ENCODE measurements at regions not wholly inside any gene's neighbourhood (a gene's known extent, or its start where the extent isn't known, plus 50 kb on each side); places are given as distances from the start of the nearest gene placed in this dataset.
"Not testable (repeated sequence)": the region's sequence is repeated elsewhere in the genome, so short reads cannot be mapped to it uniquely, and the experiment has no call there.

DNA sequence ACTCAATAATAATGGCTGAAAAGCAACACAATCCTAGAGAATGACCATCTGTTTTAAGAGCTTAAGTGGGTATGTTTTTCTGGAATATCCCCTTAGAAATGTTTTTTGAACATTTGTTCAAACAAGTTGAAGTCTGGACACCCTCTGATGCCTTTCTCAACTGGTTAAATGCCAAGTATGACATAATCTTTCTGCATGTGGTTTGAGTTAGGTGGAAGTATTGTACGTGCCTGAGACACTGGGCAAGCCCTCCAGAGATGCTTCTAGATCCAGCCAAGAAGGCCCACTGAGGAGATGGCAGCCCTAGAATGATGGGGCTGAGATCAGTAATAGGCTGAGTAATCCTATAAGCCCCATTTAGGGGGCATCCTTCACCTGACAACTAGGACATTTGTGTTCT lies 493.1 kb downstream of the MAGEE1 start:
- Histone ChIP-seq H3K4me3 (replicated peaks; ENCODE audit: low read depth, low read length) (no peak overlapping the region), H3K36me3 (ENCODE audit: control insufficient read depth, insufficient read depth, low read length) (no peaks in the 10 kb centered on the region), H3K27me3 (replicated peaks; ENCODE audit: control insufficient read depth, insufficient read depth, low read length) (no peaks in the 10 kb centered on the region)
- TF ChIP-seq, protein P1, sequence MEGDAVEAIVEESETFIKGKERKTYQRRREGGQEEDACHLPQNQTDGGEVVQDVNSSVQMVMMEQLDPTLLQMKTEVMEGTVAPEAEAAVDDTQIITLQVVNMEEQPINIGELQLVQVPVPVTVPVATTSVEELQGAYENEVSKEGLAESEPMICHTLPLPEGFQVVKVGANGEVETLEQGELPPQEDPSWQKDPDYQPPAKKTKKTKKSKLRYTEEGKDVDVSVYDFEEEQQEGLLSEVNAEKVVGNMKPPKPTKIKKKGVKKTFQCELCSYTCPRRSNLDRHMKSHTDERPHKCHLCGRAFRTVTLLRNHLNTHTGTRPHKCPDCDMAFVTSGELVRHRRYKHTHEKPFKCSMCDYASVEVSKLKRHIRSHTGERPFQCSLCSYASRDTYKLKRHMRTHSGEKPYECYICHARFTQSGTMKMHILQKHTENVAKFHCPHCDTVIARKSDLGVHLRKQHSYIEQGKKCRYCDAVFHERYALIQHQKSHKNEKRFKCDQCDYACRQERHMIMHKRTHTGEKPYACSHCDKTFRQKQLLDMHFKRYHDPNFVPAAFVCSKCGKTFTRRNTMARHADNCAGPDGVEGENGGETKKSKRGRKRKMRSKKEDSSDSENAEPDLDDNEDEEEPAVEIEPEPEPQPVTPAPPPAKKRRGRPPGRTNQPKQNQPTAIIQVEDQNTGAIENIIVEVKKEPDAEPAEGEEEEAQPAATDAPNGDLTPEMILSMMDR (IDR thresholded peaks at IDR 0.05; ENCODE audit: insufficient read depth, low read length, poor library complexity, severe bottlenecking) = no peak
- DNase-seq (ENCODE audit: extremely low read depth, insufficient read length) = no peak

DNA sequence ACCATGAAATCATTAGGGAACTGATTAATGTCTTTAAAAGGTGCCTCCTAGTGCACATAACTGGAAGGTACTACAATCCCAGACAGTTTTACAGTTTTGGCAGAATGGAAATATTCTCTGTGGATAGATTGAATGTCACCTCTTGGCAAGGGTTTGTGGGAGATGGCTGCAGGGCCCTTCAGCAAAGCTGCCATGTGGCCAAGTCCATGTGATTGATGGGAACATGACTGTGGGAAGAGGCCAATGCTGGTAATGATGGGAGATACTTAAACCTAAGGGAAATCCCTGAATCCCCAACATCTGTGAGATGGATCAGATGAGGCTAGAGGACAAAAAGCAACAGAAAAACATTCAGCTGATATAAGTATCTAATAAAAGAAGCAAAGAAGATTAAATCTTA lies 493.7 kb downstream of the MAGEE1 start:
- TF ChIP-seq, protein P1 (IDR thresholded peaks at IDR 0.05; ENCODE audit: insufficient read depth, low read length, poor library complexity, severe bottlenecking) = no peak
- Histone ChIP-seq H3K4me3 (replicated peaks; ENCODE audit: low read depth, low read length) (no peak overlapping the region), H3K36me3 (ENCODE audit: control insufficient read depth, insufficient read depth, low read length) (no peaks in the 10 kb centered on the region), H3K27me3 (replicated peaks; ENCODE audit: control insufficient read depth, insufficient read depth, low read length) (no peaks in the 10 kb centered on the region)
- no peak for DNase-seq (ENCODE audit: extremely low read depth, insufficient read length)

DNA sequence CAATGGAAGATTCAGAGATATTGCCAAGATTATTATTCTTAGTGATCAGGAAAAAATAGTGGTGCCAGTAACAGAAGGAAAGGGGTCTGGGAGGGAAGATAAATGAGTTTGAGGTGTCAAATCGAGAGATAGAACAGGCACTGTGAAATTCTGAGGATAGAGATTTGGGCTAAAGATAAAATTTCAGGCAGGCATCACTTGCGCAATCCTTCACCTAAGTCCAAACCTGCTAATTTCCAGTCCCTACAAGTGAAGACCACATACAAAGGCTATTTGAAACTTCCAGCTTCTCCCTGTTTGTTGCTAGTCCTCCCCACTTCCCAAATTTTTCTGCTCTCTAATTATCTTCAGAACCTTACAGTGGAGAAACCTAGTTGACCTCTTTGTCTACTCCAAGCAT lies 494.6 kb downstream of the MAGEE1 start:
- no peaks in the 10 kb centered on the region for H3K36me3 ChIP-seq (ENCODE audit: control insufficient read depth, insufficient read depth, low read length)
- TF ChIP-seq, protein P1 (IDR thresholded peaks at IDR 0.05; ENCODE audit: insufficient read depth, low read length, poor library complexity, severe bottlenecking) = no peak
- DNase-seq (ENCODE audit: extremely low read depth, insufficient read length) = no peak
- H3K4me3 ChIP-seq (replicated peaks; ENCODE audit: low read depth, low read length) = no peak overlapping the region
- H3K27me3 ChIP-seq (replicated peaks; ENCODE audit: control insufficient read depth, insufficient read depth, low read length) = no peaks in the 10 kb centered on the region

DNA sequence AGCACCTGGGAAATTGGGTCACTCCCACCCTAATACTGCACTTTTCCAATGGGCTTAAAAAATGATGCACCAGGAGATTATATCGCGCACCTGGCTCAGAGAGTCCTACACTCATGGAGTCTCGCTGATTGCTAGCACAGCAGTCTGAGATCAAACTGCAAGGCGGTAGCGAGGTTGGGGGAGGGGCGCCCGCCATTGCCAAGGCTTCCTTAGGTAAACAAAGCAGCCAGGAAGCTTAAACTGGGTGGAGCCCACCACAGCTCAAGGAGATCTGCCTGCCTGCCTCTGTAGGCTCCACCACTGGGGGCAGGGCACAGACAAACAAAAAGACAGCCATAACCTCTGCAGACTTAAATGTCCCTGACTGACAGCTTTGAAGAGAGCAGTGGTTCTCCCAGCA lies 497.1 kb downstream of the MAGEE1 start:
- not testable (repeated sequence) for DNase-seq (ENCODE audit: extremely low read depth, insufficient read length); H3K4me3 ChIP-seq (replicated peaks; ENCODE audit: low read depth, low read length); H3K27me3 ChIP-seq (replicated peaks; ENCODE audit: control insufficient read depth, insufficient read depth, low read length); H3K36me3 ChIP-seq (ENCODE audit: control insufficient read depth, insufficient read depth, low read length)

DNA sequence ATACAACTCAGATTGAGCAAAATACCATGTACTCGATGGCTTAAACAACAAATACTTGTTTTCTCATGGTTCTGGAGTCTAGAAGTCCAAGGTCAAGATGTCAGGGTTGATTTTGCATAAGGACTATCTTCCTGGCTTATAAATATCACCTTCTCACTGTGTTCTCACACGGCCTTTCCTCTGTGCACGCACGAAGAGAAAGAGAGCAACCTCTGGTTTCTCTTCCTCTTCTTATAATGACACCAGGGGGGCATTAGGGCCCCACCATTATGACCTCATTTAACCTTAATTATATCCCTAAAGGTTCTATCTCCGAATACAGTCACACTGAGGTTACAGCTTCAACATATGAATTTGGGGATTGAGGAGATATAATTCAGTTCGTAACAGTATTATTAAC lies 504.0 kb downstream of the MAGEE1 start:
- no peak overlapping the region for H3K4me3 ChIP-seq (replicated peaks; ENCODE audit: low read depth, low read length)
- DNase-seq (ENCODE audit: extremely low read depth, insufficient read length) = no peak
- TF ChIP-seq, protein P1 (IDR thresholded peaks at IDR 0.05; ENCODE audit: insufficient read depth, low read length, poor library complexity, severe bottlenecking) = no peak
- H3K36me3 ChIP-seq (ENCODE audit: control insufficient read depth, insufficient read depth, low read length) = no peaks in the 10 kb centered on the region
- H3K27me3 ChIP-seq (replicated peaks; ENCODE audit: control insufficient read depth, insufficient read depth, low read length) = no peaks in the 10 kb centered on the region

DNA sequence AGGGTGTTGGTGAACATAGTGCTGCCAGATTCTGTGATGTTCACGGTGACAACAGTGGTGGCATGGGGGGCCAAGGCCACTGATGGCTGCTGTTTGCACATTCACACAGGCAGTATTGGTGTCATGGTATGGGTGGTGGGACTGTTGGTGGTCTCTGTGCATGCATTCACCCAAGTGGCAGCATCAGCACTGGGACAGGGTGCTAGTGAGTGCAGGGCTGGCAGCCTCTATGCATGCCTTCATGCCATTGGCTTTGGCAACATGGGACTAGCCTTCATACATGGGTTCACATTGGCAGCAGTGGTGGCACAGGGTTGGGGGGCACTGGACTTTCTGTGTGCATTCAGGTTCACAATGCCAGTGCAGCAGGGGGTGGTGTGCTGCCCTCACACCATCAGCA lies 489.7 kb upstream of the FGF16 start:
- Histone ChIP-seq H3K4me3 (replicated peaks; ENCODE audit: low read depth, low read length) (no peak overlapping the region), H3K36me3 (ENCODE audit: control insufficient read depth, insufficient read depth, low read length) (no peaks in the 10 kb centered on the region), H3K27me3 (replicated peaks; ENCODE audit: control insufficient read depth, insufficient read depth, low read length) (no peaks in the 10 kb centered on the region)
- TF ChIP-seq, protein P1 (IDR thresholded peaks at IDR 0.05; ENCODE audit: insufficient read depth, low read length, poor library complexity, severe bottlenecking) = no peak
- DNase-seq (ENCODE audit: extremely low read depth, insufficient read length) = no peak
